Nephron (organoid): ENCODE measurements at regions not wholly inside any gene's neighbourhood (a gene's known extent, or its start where the extent isn't known, plus 50 kb on each side); places are given as distances from the start of the nearest gene placed in this dataset.

Experiments
- H3K27ac Mint-ChIP-seq, 3 experiments: 2 replicates each; pipeline ENCODE4 v1.8.0; 2020; ENCODE audit warnings: mixed read lengths in 3 of 3, mild to moderate bottlenecking in 2 of 3, moderate library complexity in 1 of 3
- H3K27me3 Mint-ChIP-seq: 2 replicates; pipeline ENCODE4 v1.8.0; 2021; ENCODE audit warnings: low read depth, mild to moderate bottlenecking, moderate library complexity, mixed read lengths
- H3K36me3 Mint-ChIP-seq: 2 replicates; pipeline ENCODE4 v1.8.0; 2020; ENCODE audit warnings: low read depth, mixed read lengths
- H3K4me1 Mint-ChIP-seq: 2 replicates; pipeline ENCODE4 v1.8.0; 2020; ENCODE audit warnings: mixed read lengths
- H3K4me3 Mint-ChIP-seq, 3 experiments: 2 replicates each; pipeline ENCODE4 v1.8.0; 2020; ENCODE audit warnings: mild to moderate bottlenecking in 3 of 3, mixed read lengths in 3 of 3, moderate library complexity in 2 of 3
- H3K9me3 Mint-ChIP-seq: 2 replicates; pipeline ENCODE4 v1.8.0; 2020; ENCODE audit warnings: mixed read lengths
- CTCF ChIP-seq, 3 experiments: fragments of 200-600 bp; sonication (generic); IDR thresholded peaks; one replicate each; pipeline ENCODE4 v1.5.0; 2021; ENCODE audit warnings: antibody characterized with exemption in 3 of 3; ENCODE audit not compliant: unreplicated experiment in 3 of 3

GRCh38 chr10:107473225-107473624 lies 308.7 kb upstream of the SORCS1 start:
- H3K27me3 Mint-ChIP-seq, result no peaks in the 10 kb centered on the region
- peaks cover 10% of the 10 kb centered on the region for H3K4me1 Mint-ChIP-seq
- H3K4me3 Mint-ChIP-seq, result no peak overlapping the region
- no peak for TF ChIP-seq CTCF (IDR thresholded peaks at IDR 0.05; ENCODE audit: unreplicated experiment in 3 of 3)
- no peaks in the 10 kb centered on the region for H3K36me3 Mint-ChIP-seq
- H3K9me3 Mint-ChIP-seq, result no peaks in the 10 kb centered on the region
- no peak overlapping the region for H3K27ac Mint-ChIP-seq

- peaks cover 10% of the 10 kb centered on the region for H3K4me1 Mint-ChIP-seq
- no peak overlapping the region for H3K27ac Mint-ChIP-seq
- no peaks in the 10 kb centered on the region for H3K36me3 Mint-ChIP-seq
- TF ChIP-seq CTCF (IDR thresholded peaks at IDR 0.05; ENCODE audit: unreplicated experiment in 3 of 3), result no peak
- H3K9me3 Mint-ChIP-seq, result no peaks in the 10 kb centered on the region
- H3K27me3 Mint-ChIP-seq, result no peaks in the 10 kb centered on the region
- no peak overlapping the region for H3K4me3 Mint-ChIP-seq
These were observed 307.4 kb upstream of the SORCS1 start for GRCh38 chr10:107471911-107472310.

- no peaks in the 10 kb centered on the region for H3K27me3 Mint-ChIP-seq
- TF ChIP-seq CTCF (IDR thresholded peaks at IDR 0.05; ENCODE audit: unreplicated experiment in 3 of 3), result no peak
- H3K36me3 Mint-ChIP-seq, result no peaks in the 10 kb centered on the region
- H3K9me3 Mint-ChIP-seq, result no peaks in the 10 kb centered on the region
- H3K4me3 Mint-ChIP-seq, result no peak overlapping the region
- H3K27ac Mint-ChIP-seq, result no peak overlapping the region
- no peaks in the 10 kb centered on the region for H3K4me1 Mint-ChIP-seq
These were observed 289.1 kb upstream of the SORCS1 start for GRCh38 chr10:107453561-107453960.

- Mint-ChIP-seq H3K27ac (no peak overlapping the region), H3K27me3 (no peaks in the 10 kb centered on the region), H3K36me3 (no peaks in the 10 kb centered on the region), H3K9me3 (no peaks in the 10 kb centered on the region), H3K4me1 (no peaks in the 10 kb centered on the region), H3K4me3 (no peak overlapping the region)
- TF ChIP-seq CTCF (IDR thresholded peaks at IDR 0.05; ENCODE audit: unreplicated experiment in 3 of 3), result no peak
These were observed 286.5 kb upstream of the SORCS1 start for GRCh38 chr10:107451047-107451446.

- H3K36me3 Mint-ChIP-seq, result no peaks in the 10 kb centered on the region
- H3K4me3 Mint-ChIP-seq, result no peak overlapping the region
- H3K4me1 Mint-ChIP-seq, result no peaks in the 10 kb centered on the region
These were observed 285.6 kb upstream of the SORCS1 start for GRCh38 chr10:107450056-107450455.

More at GRCh38 chr10:107450056-107450455, 285.6 kb upstream of the SORCS1 start:
- Mint-ChIP-seq H3K27ac (no peak overlapping the region), H3K27me3 (no peaks in the 10 kb centered on the region), H3K9me3 (no peaks in the 10 kb centered on the region)
- no peak for TF ChIP-seq CTCF (IDR thresholded peaks at IDR 0.05; ENCODE audit: unreplicated experiment in 3 of 3)
